ENCODE measurements at regions not wholly inside any gene's neighbourhood (a gene's known extent, or its start where the extent isn't known, plus 50 kb on each side); places are given as distances from the start of the nearest gene placed in this dataset.

DNA sequence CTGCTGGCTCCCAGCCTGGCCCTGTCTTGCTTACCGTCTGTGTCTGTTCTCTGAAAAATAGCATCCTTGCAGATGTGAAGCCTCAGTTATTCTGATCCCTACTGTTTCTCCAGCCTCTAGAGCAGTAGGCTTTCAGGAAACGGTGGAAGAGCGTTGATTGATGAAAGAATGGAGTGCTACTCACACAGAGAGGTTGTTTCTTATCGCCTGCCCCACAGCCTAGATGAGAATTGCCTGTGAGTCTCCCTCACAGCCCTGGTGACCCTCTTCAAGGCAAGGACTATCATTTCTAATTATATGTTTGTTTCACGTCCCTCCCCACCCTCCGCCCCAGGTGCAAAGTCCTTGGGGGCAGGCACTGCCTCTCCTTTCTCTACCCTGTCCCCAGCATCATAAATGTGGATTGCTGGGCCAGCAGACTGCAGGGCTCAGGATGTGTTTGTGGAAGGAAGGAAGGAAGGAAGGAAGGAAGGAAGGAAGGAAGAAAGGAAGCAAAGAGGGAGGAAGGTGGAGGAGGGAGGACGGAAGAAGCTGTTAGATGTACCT, 575.3 kb upstream of the B3GAT1 start:
- no peak for DNase-seq (ENCODE audit: low spot score)
- Mint-ChIP-seq H3K27ac (no peak overlapping the region), H3K36me3 (no peaks in the 10 kb centered on the region), H3K4me3 (no peak overlapping the region; the same call in 1 of the 2 replicates), H3K4me1 (peaks cover 60% of the 10 kb centered on the region), H3K27me3 (ENCODE audit: low read depth) (peaks cover 11% of the 10 kb centered on the region), H3K9me3 (peaks cover 45% of the 10 kb centered on the region)
- ATAC-seq = no peak
- TF ChIP-seq NFYB (CRISPR knock-in tag; conservative IDR thresholded peaks at IDR 0.05; ENCODE audit: low read depth) = no peak
- TF ChIP-seq, protein P1, sequence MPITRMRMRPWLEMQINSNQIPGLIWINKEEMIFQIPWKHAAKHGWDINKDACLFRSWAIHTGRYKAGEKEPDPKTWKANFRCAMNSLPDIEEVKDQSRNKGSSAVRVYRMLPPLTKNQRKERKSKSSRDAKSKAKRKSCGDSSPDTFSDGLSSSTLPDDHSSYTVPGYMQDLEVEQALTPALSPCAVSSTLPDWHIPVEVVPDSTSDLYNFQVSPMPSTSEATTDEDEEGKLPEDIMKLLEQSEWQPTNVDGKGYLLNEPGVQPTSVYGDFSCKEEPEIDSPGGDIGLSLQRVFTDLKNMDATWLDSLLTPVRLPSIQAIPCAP (CRISPR knock-in tag; IDR thresholded peaks at IDR 0.05) = no peak
- no peak for TF ChIP-seq ZNF232 (CRISPR knock-in tag; IDR thresholded peaks at IDR 0.05)
- TF ChIP-seq AFF4 (CRISPR knock-in tag; IDR thresholded peaks at IDR 0.05; ENCODE audit: borderline replicate concordance) = no peak
- TF ChIP-seq, protein P2, sequence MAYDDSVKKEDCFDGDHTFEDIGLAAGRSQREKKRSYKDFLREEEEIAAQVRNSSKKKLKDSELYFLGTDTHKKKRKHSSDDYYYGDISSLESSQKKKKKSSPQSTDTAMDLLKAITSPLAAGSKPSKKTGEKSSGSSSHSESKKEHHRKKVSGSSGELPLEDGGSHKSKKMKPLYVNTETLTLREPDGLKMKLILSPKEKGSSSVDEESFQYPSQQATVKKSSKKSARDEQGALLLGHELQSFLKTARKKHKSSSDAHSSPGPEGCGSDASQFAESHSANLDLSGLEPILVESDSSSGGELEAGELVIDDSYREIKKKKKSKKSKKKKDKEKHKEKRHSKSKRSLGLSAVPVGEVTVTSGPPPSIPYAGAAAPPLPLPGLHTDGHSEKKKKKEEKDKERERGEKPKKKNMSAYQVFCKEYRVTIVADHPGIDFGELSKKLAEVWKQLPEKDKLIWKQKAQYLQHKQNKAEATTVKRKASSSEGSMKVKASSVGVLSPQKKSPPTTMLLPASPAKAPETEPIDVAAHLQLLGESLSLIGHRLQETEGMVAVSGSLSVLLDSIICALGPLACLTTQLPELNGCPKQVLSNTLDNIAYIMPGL (CRISPR knock-in tag; IDR thresholded peaks at IDR 0.05) = no peak
- no peak for TF ChIP-seq JUN (CRISPR knock-in tag; IDR thresholded peaks at IDR 0.05)
- TF ChIP-seq, protein P3, sequence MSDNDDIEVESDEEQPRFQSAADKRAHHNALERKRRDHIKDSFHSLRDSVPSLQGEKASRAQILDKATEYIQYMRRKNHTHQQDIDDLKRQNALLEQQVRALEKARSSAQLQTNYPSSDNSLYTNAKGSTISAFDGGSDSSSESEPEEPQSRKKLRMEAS (CRISPR knock-in tag; IDR thresholded peaks at IDR 0.05) = no peak
- no peak for TF ChIP-seq NR2C2 (CRISPR knock-in tag; IDR thresholded peaks at IDR 0.05)
- no peak for TF ChIP-seq EMX1 (CRISPR knock-in tag; IDR thresholded peaks at IDR 0.05)
- TF ChIP-seq ZNF121 (CRISPR knock-in tag; IDR thresholded peaks at IDR 0.05) = no peak
- TF ChIP-seq CBFB (CRISPR knock-in tag; IDR thresholded peaks at IDR 0.05; ENCODE audit: low read depth) = no peak
- POLR2A ChIA-PET = no interaction called here
- CTCF ChIA-PET = no interaction called here

DNA sequence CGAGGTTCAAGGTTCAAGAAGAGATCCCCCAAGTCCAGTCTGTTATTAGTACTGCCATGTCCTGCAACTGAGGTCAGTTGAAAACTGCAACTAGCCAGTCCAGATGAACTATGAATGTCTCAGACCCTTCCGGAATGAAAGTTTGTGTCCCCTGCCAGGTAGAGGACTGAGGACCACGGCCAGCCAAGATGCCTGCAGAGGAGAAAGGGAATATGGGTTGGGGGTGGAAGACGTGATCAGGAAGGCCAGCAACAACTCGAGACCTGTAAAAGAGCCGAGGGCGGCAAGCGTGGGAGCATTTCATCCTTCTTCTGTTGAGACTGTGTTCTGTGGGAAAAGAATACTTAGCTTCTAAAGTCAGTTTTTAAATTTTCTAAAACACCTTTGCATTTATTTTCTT, 572.4 kb upstream of the B3GAT1 start:
- Mint-ChIP-seq H3K36me3 (no peaks in the 10 kb centered on the region), H3K4me1 (peaks cover 44% of the 10 kb centered on the region), H3K27ac (no peak overlapping the region), H3K9me3 (peaks cover 32% of the 10 kb centered on the region), H3K4me3 (no peak overlapping the region), H3K27me3 (ENCODE audit: low read depth) (peaks cover 12% of the 10 kb centered on the region)
- CTCF ChIA-PET = no interaction called here
- DNase-seq (ENCODE audit: low spot score) (no peak), ATAC-seq (no peak)
- POLR2A ChIA-PET = no interaction called here
- TF ChIP-seq, protein P4, sequence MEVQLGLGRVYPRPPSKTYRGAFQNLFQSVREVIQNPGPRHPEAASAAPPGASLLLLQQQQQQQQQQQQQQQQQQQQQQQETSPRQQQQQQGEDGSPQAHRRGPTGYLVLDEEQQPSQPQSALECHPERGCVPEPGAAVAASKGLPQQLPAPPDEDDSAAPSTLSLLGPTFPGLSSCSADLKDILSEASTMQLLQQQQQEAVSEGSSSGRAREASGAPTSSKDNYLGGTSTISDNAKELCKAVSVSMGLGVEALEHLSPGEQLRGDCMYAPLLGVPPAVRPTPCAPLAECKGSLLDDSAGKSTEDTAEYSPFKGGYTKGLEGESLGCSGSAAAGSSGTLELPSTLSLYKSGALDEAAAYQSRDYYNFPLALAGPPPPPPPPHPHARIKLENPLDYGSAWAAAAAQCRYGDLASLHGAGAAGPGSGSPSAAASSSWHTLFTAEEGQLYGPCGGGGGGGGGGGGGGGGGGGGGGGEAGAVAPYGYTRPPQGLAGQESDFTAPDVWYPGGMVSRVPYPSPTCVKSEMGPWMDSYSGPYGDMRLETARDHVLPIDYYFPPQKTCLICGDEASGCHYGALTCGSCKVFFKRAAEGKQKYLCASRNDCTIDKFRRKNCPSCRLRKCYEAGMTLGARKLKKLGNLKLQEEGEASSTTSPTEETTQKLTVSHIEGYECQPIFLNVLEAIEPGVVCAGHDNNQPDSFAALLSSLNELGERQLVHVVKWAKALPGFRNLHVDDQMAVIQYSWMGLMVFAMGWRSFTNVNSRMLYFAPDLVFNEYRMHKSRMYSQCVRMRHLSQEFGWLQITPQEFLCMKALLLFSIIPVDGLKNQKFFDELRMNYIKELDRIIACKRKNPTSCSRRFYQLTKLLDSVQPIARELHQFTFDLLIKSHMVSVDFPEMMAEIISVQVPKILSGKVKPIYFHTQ (CRISPR knock-in tag; IDR thresholded peaks at IDR 0.05) = no peak
- TF ChIP-seq, protein P5, sequence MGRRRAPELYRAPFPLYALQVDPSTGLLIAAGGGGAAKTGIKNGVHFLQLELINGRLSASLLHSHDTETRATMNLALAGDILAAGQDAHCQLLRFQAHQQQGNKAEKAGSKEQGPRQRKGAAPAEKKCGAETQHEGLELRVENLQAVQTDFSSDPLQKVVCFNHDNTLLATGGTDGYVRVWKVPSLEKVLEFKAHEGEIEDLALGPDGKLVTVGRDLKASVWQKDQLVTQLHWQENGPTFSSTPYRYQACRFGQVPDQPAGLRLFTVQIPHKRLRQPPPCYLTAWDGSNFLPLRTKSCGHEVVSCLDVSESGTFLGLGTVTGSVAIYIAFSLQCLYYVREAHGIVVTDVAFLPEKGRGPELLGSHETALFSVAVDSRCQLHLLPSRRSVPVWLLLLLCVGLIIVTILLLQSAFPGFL (CRISPR knock-in tag; IDR thresholded peaks at IDR 0.05; ENCODE audit: borderline replicate concordance) = no peak
- TF ChIP-seq FOXJ3 (CRISPR knock-in tag; IDR thresholded peaks at IDR 0.05; ENCODE audit: borderline replicate concordance) = no peak
- no peak for TF ChIP-seq CREB1 (CRISPR knock-in tag; IDR thresholded peaks at IDR 0.05)
- no peak for TF ChIP-seq TCF7 (CRISPR knock-in tag; IDR thresholded peaks at IDR 0.05; ENCODE audit: low read depth)
- no peak for TF ChIP-seq MXD4 (CRISPR knock-in tag; IDR thresholded peaks at IDR 0.05; ENCODE audit: borderline replicate concordance)
- TF ChIP-seq CBFB (CRISPR knock-in tag; IDR thresholded peaks at IDR 0.05; ENCODE audit: low read depth) = no peak
- TF ChIP-seq ZNF317 (CRISPR knock-in tag; IDR thresholded peaks at IDR 0.05; ENCODE audit: borderline replicate concordance, low read depth) = no peak
- no peak for TF ChIP-seq ZSCAN18 (CRISPR knock-in tag; IDR thresholded peaks at IDR 0.05)
- no peak for TF ChIP-seq ETV6 (CRISPR knock-in tag; IDR thresholded peaks at IDR 0.05)
- TF ChIP-seq CREM (CRISPR knock-in tag; IDR thresholded peaks at IDR 0.05) = no peak
- no peak for TF ChIP-seq ATF1 (CRISPR knock-in tag; IDR thresholded peaks at IDR 0.05)
- no peak for TF ChIP-seq NR1H2 (CRISPR knock-in tag; IDR thresholded peaks at IDR 0.05)
- TF ChIP-seq ZNF138 (CRISPR knock-in tag; conservative IDR thresholded peaks at IDR 0.05) = no peak

Data from WTC11 (cell line).